ENCODE measurements at regions not wholly inside any gene's neighbourhood (a gene's known extent, or its start where the extent isn't known, plus 50 kb on each side); places are given as distances from the start of the nearest gene placed in this dataset.

DNA sequence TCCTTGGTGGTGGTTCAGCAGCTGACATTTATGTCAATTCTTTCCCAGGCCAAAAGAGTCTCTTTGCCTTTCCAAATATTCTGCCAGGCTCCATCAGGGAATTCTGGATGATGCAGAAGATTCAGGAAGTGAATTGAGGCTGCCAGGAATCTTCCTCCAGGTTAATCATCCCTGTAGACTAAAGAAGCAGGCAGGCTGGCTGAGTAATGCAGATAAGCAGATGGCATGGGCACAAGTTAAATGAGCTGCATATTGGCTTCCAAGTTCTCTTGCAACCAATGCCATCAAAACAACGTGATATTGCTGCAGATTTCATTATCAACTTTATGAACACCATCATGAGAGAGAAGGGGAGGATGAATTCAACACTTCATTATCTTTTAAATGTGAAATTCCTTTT lies 324.5 kb downstream of the KCNN2 start:
- Histone ChIP-seq H3K27ac (no peak overlapping the region), H3K4me3 (no peak overlapping the region)
- no peak for DNase-seq (ENCODE audit: low spot score)
- TF ChIP-seq, protein P1, sequence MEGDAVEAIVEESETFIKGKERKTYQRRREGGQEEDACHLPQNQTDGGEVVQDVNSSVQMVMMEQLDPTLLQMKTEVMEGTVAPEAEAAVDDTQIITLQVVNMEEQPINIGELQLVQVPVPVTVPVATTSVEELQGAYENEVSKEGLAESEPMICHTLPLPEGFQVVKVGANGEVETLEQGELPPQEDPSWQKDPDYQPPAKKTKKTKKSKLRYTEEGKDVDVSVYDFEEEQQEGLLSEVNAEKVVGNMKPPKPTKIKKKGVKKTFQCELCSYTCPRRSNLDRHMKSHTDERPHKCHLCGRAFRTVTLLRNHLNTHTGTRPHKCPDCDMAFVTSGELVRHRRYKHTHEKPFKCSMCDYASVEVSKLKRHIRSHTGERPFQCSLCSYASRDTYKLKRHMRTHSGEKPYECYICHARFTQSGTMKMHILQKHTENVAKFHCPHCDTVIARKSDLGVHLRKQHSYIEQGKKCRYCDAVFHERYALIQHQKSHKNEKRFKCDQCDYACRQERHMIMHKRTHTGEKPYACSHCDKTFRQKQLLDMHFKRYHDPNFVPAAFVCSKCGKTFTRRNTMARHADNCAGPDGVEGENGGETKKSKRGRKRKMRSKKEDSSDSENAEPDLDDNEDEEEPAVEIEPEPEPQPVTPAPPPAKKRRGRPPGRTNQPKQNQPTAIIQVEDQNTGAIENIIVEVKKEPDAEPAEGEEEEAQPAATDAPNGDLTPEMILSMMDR (IDR thresholded peaks at IDR 0.05): no peak

DNA sequence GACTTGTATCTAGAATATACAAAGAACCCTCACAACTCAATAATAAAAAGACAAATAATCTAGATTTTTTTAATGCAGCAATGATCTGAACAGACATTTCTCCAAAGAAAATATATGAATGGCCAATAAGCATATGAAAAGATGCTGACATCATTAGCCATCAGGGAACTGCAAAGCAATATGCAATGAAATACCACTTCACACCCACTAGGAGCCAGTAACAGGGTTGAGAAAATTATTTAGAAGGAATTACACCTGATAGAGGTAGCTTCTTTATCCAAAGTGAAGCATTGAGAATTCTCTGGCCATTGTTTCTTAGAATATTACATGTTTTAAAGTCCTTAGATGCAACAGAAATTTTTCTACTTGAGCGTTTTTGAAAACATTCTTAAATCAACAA lies 316.9 kb downstream of the KCNN2 start:
- Histone ChIP-seq H3K27ac (no peak overlapping the region), H3K4me3 (no peak overlapping the region)
- DNase-seq (ENCODE audit: low spot score): no peak
- TF ChIP-seq, protein P1 (IDR thresholded peaks at IDR 0.05): no peak

DNA sequence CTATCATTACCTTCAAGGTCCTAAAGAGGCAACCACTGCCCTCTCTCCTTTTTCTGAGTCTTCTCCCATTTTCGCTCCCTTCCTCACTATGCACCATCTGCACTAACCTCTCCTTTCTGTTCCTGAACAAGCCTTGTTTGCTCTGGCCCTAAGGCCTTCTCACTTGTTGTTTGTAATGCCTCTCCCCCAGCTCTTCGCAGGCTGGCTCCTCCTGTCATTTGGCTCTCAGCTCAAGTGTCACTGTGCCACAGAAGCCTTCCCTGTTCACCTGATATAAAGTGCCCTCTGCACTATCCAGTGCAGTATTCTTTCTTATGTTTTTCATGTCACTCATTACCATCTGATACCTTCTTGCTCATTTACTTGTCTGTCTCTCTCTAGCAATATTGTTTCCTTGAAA lies 303.7 kb downstream of the KCNN2 start:
- DNase-seq (ENCODE audit: low spot score): no peak
- Histone ChIP-seq H3K4me3 (no peak overlapping the region), H3K27ac (no peak overlapping the region)
- TF ChIP-seq, protein P1 (IDR thresholded peaks at IDR 0.05): no peak

DNA sequence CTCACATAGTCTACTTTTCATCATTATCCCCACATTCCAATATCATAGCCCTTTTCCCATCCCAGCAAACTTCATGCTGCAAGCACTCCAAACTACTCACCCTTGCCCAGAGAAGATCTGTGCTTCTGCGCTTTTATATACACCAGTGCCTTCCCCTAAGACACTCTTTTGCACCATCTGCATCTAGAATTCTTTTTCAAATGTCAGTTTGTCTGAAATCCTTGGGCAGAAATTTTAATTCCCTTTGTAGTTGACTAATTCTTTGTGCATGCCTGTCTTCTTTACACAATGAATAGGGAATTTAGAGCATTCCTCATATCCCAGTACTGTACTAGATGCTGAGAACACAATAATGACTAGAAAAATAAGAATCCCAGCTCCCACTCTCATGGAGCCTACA lies 298.9 kb downstream of the KCNN2 start:
- DNase-seq (ENCODE audit: low spot score): no peak
- TF ChIP-seq, protein P1 (IDR thresholded peaks at IDR 0.05): no peak
- Histone ChIP-seq H3K4me3 (no peak overlapping the region), H3K27ac (no peak overlapping the region)

DNA sequence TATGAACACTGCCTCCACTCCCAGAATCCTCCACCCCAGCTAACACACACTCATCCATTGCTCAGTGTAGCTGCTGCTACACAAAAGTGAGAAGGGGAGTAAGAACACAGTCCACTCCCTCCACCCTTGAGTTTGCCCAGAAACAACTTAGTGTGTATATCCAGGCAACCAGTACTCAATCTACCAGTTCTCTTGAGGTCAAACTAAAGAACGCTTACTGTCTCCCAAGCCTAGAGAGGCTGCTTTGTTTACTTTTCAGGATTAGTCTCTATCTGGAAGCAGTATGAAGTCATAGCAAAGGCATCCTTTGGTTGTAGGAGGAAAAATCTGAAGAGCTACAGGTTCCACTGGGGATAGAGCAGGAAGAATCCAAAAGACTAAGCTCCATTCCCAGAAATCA lies 296.3 kb downstream of the KCNN2 start:
- TF ChIP-seq, protein P1 (IDR thresholded peaks at IDR 0.05): no peak
- no peak overlapping the region for H3K27ac ChIP-seq
- H3K4me3 ChIP-seq: no peak overlapping the region
- no peak for DNase-seq (ENCODE audit: low spot score)

DNA sequence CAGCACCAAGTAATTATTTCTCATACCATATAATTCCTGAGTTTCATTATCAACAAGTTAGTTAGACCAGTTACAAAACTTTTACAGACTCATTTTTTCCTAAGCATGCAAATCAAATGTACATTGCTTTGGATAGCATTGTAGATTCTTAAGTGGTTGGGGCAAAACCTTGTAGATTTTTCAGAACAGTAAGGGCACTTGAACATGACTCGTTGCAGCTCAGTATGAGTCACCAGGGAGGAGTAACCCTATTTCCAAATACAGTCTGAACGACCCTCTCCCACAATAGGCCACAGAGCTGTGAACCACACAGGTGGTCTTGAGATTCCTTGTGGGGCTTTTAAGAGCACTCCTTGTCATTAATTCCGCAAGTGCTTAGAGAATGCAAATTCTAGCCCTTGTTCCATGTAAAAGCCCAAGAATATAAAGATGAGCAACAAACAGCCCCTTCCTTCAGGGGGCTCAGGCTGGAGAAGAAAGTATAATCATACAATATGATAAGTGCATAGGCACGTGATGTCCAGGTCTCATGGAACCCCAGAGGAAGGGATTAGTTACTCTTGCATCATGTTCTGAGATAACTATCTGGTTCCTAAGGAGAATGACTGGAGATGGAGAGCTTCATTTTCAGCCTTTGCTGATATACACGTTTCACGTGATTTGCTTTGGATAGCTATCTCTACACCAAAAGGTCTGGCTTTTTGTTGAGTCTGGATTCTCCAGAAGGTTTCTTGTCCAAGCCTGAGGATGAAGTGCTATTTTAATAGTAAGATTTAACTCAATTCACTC lies 295.7 kb downstream of the KCNN2 start:
- Histone ChIP-seq H3K4me3 (no peak overlapping the region), H3K27ac (no peak overlapping the region)
- no peak for DNase-seq (ENCODE audit: low spot score)
- TF ChIP-seq, protein P1 (IDR thresholded peaks at IDR 0.05): no peak

DNA sequence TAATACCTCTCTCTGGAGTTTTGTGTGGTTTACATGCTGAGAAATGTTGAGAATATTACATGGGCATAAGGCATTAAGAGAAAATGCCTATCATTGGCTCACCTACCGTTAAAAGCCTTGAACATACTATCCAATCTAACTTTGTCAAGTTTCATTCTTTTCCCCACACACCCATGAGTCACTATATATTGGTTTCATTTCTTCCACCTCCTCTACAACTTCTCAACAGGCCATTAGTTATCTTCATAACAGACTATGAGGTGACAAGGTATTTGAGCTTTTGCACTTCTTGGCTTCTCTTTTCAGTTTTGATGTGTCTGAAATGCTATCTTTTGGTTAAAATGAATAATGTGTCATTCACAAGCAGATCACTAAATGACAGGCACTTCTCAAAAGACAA lies 288.0 kb downstream of the KCNN2 start:
- DNase-seq (ENCODE audit: low spot score): no peak
- Histone ChIP-seq H3K4me3 (no peak overlapping the region), H3K27ac (no peak overlapping the region)
- TF ChIP-seq, protein P1 (IDR thresholded peaks at IDR 0.05): no peak

All from coronary artery (tissue), 2 donors.